Loucy (cell line): ENCODE measurements at regions not wholly inside any gene's neighbourhood (a gene's known extent, or its start where the extent isn't known, plus 50 kb on each side); places are given as distances from the start of the nearest gene placed in this dataset.

Experiments used
- H2AFZ ChIP-seq: fragments of 200-600 bp; sonication (generic); 2 replicates; pipeline ENCODE4 v1.6.0; 2016; ENCODE audit warnings: antibody characterized with exemption, mild to moderate bottlenecking, low read length, moderate library complexity
- H3F3A ChIP-seq: fragments of 200-600 bp; 2 replicates; pipeline ENCODE4 v1.6.0; 2016; ENCODE audit warnings: antibody characterized with exemption, low read depth, mild to moderate bottlenecking
- H3K27me3 ChIP-seq: fragments of 200-600 bp; sonication (generic); 2 replicates; pipeline ENCODE4 v1.6.1; 2014; ENCODE audit warnings: low read length, mild to moderate bottlenecking; ENCODE audit not compliant: insufficient read depth, poor library complexity, severe bottlenecking
- H3K36me3 ChIP-seq: fragments of 200-600 bp; sonication (generic); 2 replicates; pipeline ENCODE4 v1.6.1; 2016; ENCODE audit warnings: low read length; ENCODE audit not compliant: insufficient read depth
- H3K4me1 ChIP-seq: fragments of 200-600 bp; sonication (generic); 2 replicates; pipeline ENCODE4 v1.5.1; 2014; ENCODE audit warnings: low read length, mild to moderate bottlenecking; ENCODE audit not compliant: insufficient read depth, poor library complexity, severe bottlenecking
- H3K4me2 ChIP-seq: fragments of 200-600 bp; sonication (generic); 2 replicates; pipeline ENCODE4 v1.6.0; 2014; ENCODE audit warnings: antibody characterized with exemption, low read length, low read depth, mild to moderate bottlenecking; ENCODE audit not compliant: poor library complexity, severe bottlenecking
- H3K4me3 ChIP-seq: fragments of 200-600 bp; sonication (generic); 2 replicates; pipeline ENCODE4 v1.5.1; 2014; ENCODE audit warnings: low read length, mild to moderate bottlenecking, mixed read lengths; ENCODE audit not compliant: poor library complexity, severe bottlenecking
- H3K79me2 ChIP-seq: fragments of 200-600 bp; sonication (generic); 2 replicates; pipeline ENCODE4 v1.6.1; 2014; ENCODE audit warnings: low read length; ENCODE audit not compliant: insufficient read depth
- H3K9ac ChIP-seq: fragments of 200-600 bp; sonication (generic); 2 replicates; pipeline ENCODE4 v1.6.0; 2014; ENCODE audit warnings: mild to moderate bottlenecking, low read depth, low read length, moderate library complexity; ENCODE audit not compliant: poor library complexity, severe bottlenecking
- H3K9me2 ChIP-seq: fragments of 200-600 bp; sonication (generic); replicated peaks from 2 replicates; pipeline ENCODE4 v1.6.1; 2016; ENCODE audit warnings: low read depth, low read length, mixed read lengths
- H3K9me3 ChIP-seq: fragments of 200-600 bp; sonication (generic); 2 replicates; pipeline ENCODE4 v1.6.1; 2014; ENCODE audit warnings: mild to moderate bottlenecking, antibody characterized with exemption, low read length, low read depth; ENCODE audit not compliant: insufficient read depth
- H4K20me1 ChIP-seq: fragments of 200-600 bp; sonication (generic); 2 replicates; pipeline ENCODE4 v1.6.0; 2014; ENCODE audit warnings: antibody characterized with exemption, low read length, mild to moderate bottlenecking; ENCODE audit not compliant: insufficient read depth, poor library complexity, severe bottlenecking
- CTCF ChIP-seq: fragments of 200-600 bp; sonication (generic); conservative IDR thresholded peaks from 2 replicates; pipeline ENCODE4 v1.5.1; 2014; ENCODE audit warnings: mild to moderate bottlenecking, antibody characterized with exemption, low read length
- EZH2phosphoT487 ChIP-seq: fragments of 200-600 bp; IDR thresholded peaks from 2 replicates; pipeline ENCODE4 v1.6.1; 2018; ENCODE audit warnings: antibody characterized with exemption, mild to moderate bottlenecking, moderate library complexity, borderline replicate concordance

- TF ChIP-seq EZH2phosphoT487 (no peak), CTCF (no peak)
- Histone ChIP-seq H3K4me3 (no peak overlapping the region), H3K9me3 (no peaks in the 10 kb centered on the region; the same call in 1 of the 2 replicates), H3K79me2 (no peaks in the 10 kb centered on the region), H3K4me1 (no peaks in the 10 kb centered on the region), H4K20me1 (no peaks in the 10 kb centered on the region), H3K9ac (no peak overlapping the region), H3K9me2 (no peaks in the 10 kb centered on the region), H3K27me3 (no peaks in the 10 kb centered on the region), H3K36me3 (no peaks in the 10 kb centered on the region), H2AFZ (no peak overlapping the region), H3K4me2 (no peak overlapping the region), H3F3A (no peaks in the 10 kb centered on the region)
Observed at GRCh38 chr2:2633017-2633416, 301.9 kb upstream of the MYT1L start.

GRCh38 chr2:2623939-2624338 is 292.9 kb upstream of the MYT1L start:
- Histone ChIP-seq H4K20me1 (no peaks in the 10 kb centered on the region), H3K9me2 (no peaks in the 10 kb centered on the region), H3K9ac (no peak overlapping the region), H3K4me2 (no peak overlapping the region), H3K36me3 (no peaks in the 10 kb centered on the region), H3F3A (no peaks in the 10 kb centered on the region), H3K9me3 (no peaks in the 10 kb centered on the region; the same call in 1 of the 2 replicates), H3K4me3 (no peak overlapping the region), H3K4me1 (no peaks in the 10 kb centered on the region), H2AFZ (no peak overlapping the region), H3K79me2 (no peaks in the 10 kb centered on the region), H3K27me3 (no peaks in the 10 kb centered on the region)
- TF ChIP-seq EZH2phosphoT487 (no peak), CTCF (no peak)

- H3K4me1 ChIP-seq: no peaks in the 10 kb centered on the region
- H3K36me3 ChIP-seq: no peaks in the 10 kb centered on the region
- H3K9me2 ChIP-seq: no peaks in the 10 kb centered on the region
- no peak overlapping the region for H3K4me2 ChIP-seq
- TF ChIP-seq CTCF: no peak
- no peak for TF ChIP-seq EZH2phosphoT487
- H3K4me3 ChIP-seq: no peak overlapping the region
- H3K9ac ChIP-seq: no peak overlapping the region
- H4K20me1 ChIP-seq: no peaks in the 10 kb centered on the region
- H3F3A ChIP-seq: no peaks in the 10 kb centered on the region
- H2AFZ ChIP-seq: no peak overlapping the region
- no peaks in the 10 kb centered on the region for H3K27me3 ChIP-seq
- H3K79me2 ChIP-seq: no peaks in the 10 kb centered on the region
- no peaks in the 10 kb centered on the region; the same call in 1 of the 2 replicates for H3K9me3 ChIP-seq
Observed at GRCh38 chr2:2621855-2622254, 290.8 kb upstream of the MYT1L start.
